ENCODE measurements at regions not wholly inside any gene's neighbourhood (a gene's known extent, or its start where the extent isn't known, plus 50 kb on each side); places are given as distances from the start of the nearest gene placed in this dataset.

GRCh38 chr2:120876526-120877280, 141.0 kb downstream of the GLI2 start:
- Histone ChIP-seq H3K9me3 (ENCODE audit: low read depth) (no peaks in the 10 kb centered on the region), H2AFZ (no peak overlapping the region), H3K36me3 (replicated peaks; ENCODE audit: insufficient read depth, low read depth) (no peaks in the 10 kb centered on the region), H3K27ac (no peak overlapping the region), H4K20me1 (ENCODE audit: insufficient read depth, poor library complexity, severe bottlenecking) (no peaks in the 10 kb centered on the region), H3K4me2 (no peak overlapping the region), H3K4me3 (no peak overlapping the region), H3K79me2 (peaks cover 20% of the 10 kb centered on the region), H3K4me1 (ENCODE audit: insufficient read depth) (peaks cover 5% of the 10 kb centered on the region), H3K27me3 (peaks cover 5% of the 10 kb centered on the region), H3K9me2 (replicated peaks; ENCODE audit: insufficient read depth) (no peaks in the 10 kb centered on the region)
- 87% methylated on average over 11 of the region's 11 CpGs for WGBS (ENCODE audit: low lambda C conversion rate, missing lambda C conversion rate)
- no peak for TF ChIP-seq CTCF (IDR thresholded peaks at IDR 0.05; ENCODE audit: poor library complexity)
- TF ChIP-seq EZH2 (IDR thresholded peaks at IDR 0.05; ENCODE audit: borderline replicate concordance): no peak
- no peak for TF ChIP-seq EZH2phosphoT487 (IDR thresholded peaks at IDR 0.05; ENCODE audit: low read depth, severe bottlenecking, unreplicated experiment)
- no peak for DNase-seq (ENCODE audit: low spot score)

- Histone ChIP-seq H3K27ac (no peak overlapping the region), H3K9me2 (replicated peaks; ENCODE audit: insufficient read depth) (no peaks in the 10 kb centered on the region), H3K36me3 (replicated peaks; ENCODE audit: insufficient read depth, low read depth) (no peaks in the 10 kb centered on the region), H3K9me3 (ENCODE audit: low read depth) (no peaks in the 10 kb centered on the region), H3K4me2 (no peak overlapping the region), H3K79me2 (peaks cover 16% of the 10 kb centered on the region), H2AFZ (no peak overlapping the region), H3K27me3 (peaks cover 5% of the 10 kb centered on the region), H3K4me3 (no peak overlapping the region), H4K20me1 (ENCODE audit: insufficient read depth, poor library complexity, severe bottlenecking) (no peaks in the 10 kb centered on the region), H3K4me1 (ENCODE audit: insufficient read depth) (peaks cover 5% of the 10 kb centered on the region)
- TF ChIP-seq EZH2 (IDR thresholded peaks at IDR 0.05; ENCODE audit: borderline replicate concordance) (no peak), CTCF (IDR thresholded peaks at IDR 0.05; ENCODE audit: poor library complexity) (no peak), EZH2phosphoT487 (IDR thresholded peaks at IDR 0.05; ENCODE audit: low read depth, severe bottlenecking, unreplicated experiment) (no peak)
- WGBS (ENCODE audit: low lambda C conversion rate, missing lambda C conversion rate): 90% methylated on average over 7 of the region's 7 CpGs
- no peak for DNase-seq (ENCODE audit: low spot score)
These were observed 141.7 kb downstream of the GLI2 start for GRCh38 chr2:120877409-120877808.

GRCh38 chr2:120878970-120879369, 143.3 kb downstream of the GLI2 start:
- Histone ChIP-seq H3K9me2 (replicated peaks; ENCODE audit: insufficient read depth) (no peaks in the 10 kb centered on the region), H2AFZ (no peak overlapping the region), H3K4me3 (no peak overlapping the region), H4K20me1 (ENCODE audit: insufficient read depth, poor library complexity, severe bottlenecking) (no peaks in the 10 kb centered on the region), H3K27ac (no peak overlapping the region), H3K27me3 (peaks cover 5% of the 10 kb centered on the region), H3K36me3 (replicated peaks; ENCODE audit: insufficient read depth, low read depth) (no peaks in the 10 kb centered on the region), H3K9me3 (ENCODE audit: low read depth) (no peaks in the 10 kb centered on the region), H3K79me2 (peaks cover 13% of the 10 kb centered on the region), H3K4me2 (no peak overlapping the region), H3K4me1 (ENCODE audit: insufficient read depth) (peaks cover 5% of the 10 kb centered on the region)
- 82% methylated on average over 7 of the region's 7 CpGs for WGBS (ENCODE audit: low lambda C conversion rate, missing lambda C conversion rate)
- DNase-seq (ENCODE audit: low spot score): no peak
- TF ChIP-seq EZH2 (IDR thresholded peaks at IDR 0.05; ENCODE audit: borderline replicate concordance) (no peak), CTCF (IDR thresholded peaks at IDR 0.05; ENCODE audit: poor library complexity) (no peak), EZH2phosphoT487 (IDR thresholded peaks at IDR 0.05; ENCODE audit: low read depth, severe bottlenecking, unreplicated experiment) (no peak)
